K562 (cell line): ENCODE measurements at regions not wholly inside any gene's neighbourhood (a gene's known extent, or its start where the extent isn't known, plus 50 kb on each side); places are given as distances from the start of the nearest gene placed in this dataset.

Experiments
- ATAC-seq: fragments of 200-7000 bp; cut with Tn5 transposase; 3 replicates; pipeline ENCODE4 v1.9.1; 2020; ENCODE audit warnings: moderate library complexity
- BruUV-seq: library from RNA; stranded (reverse); fragments of 400-500 nt; replicated peaks from 2 replicates; lab custom pipeline; 2021; lab: Mats Ljungman, UMichigan
- CTCF ChIA-PET: fragments of 300-600 bp; formaldehyde crosslinking; extraction: SDS; loops from one replicate; lab custom pipeline; 2021; ENCODE audit warnings: low intra/inter-chr PET ratio; lab: Yijun Ruan, JAX
- POLR2A ChIA-PET: fragments of 300-600, 350-650 bp; sonication (Branson Sonifier 250); formaldehyde crosslinking; extraction: SDS; loops from one replicate; lab custom pipeline; 2021; ENCODE audit warnings: antibody characterized with exemption, inconsistent platforms; lab: Yijun Ruan, JAX
- DNase-seq, 4 experiments: peaks; one replicate each; pipeline versions ENCODE4 v3.0.0 to v3.0.0-alpha.2; 2011 to 2018; ENCODE audit warnings: low spot score in 3 of 4, mixed read lengths in 3 of 4; ENCODE audit errors: extremely low read depth in 1 of 4
- FAIRE-seq: peaks from 2 replicates; lab custom pipeline; 2011; peaks lifted over from hg19 to GRCh38; lab: Jason Lieb, UNC
- H2AFZ ChIP-seq: 2 replicates; pipeline ENCODE4 v1.6.0; 2011; ENCODE audit warnings: low read depth, low read length, control low read depth, inconsistent platforms
- H3K27ac ChIP-seq: fragments of 200-600 bp; 3 replicates; pipeline ENCODE4 v1.8.0; 2011; ENCODE audit warnings: low read depth, mild to moderate bottlenecking, control low read depth, inconsistent platforms, low read length, moderate library complexity, mixed read lengths; ENCODE audit errors: extremely low read depth
- H3K27me3 ChIP-seq, 2 experiments: fragments of 300-600 bp in 1 of 2; 2 replicates in 1 of 2; 3 replicates in 1 of 2; pipeline versions ENCODE4 v1.6.0 to v1.8.0; 2011; ENCODE audit warnings: inconsistent platforms in 2 of 2, low read length in 2 of 2, mild to moderate bottlenecking in 1 of 2, mixed read lengths in 1 of 2, moderate library complexity in 1 of 2; ENCODE audit not compliant: control insufficient read depth in 2 of 2, insufficient read depth in 2 of 2
- H3K36me3 ChIP-seq: fragments of 300-600 bp; 3 replicates; pipeline ENCODE4 v1.8.0; 2011; ENCODE audit warnings: mild to moderate bottlenecking, low read length, inconsistent platforms; ENCODE audit not compliant: control insufficient read depth, insufficient read depth
- H3K4me1 ChIP-seq, 2 experiments: fragments of 200-600 bp in 1 of 2; replicated peaks in 1 of 2; 2 replicates in 1 of 2; 3 replicates in 1 of 2; pipeline versions ENCODE4 v1.5.1 to v1.8.0; 2011; ENCODE audit warnings: inconsistent platforms in 2 of 2, low read length in 2 of 2, mild to moderate bottlenecking in 1 of 2, mixed read lengths in 1 of 2, moderate library complexity in 1 of 2; ENCODE audit not compliant: control insufficient read depth in 2 of 2, insufficient read depth in 2 of 2
- H3K4me2 ChIP-seq: 2 replicates; pipeline ENCODE4 v1.6.1; 2011; ENCODE audit warnings: low read length, control low read depth, inconsistent platforms, mixed read lengths; ENCODE audit not compliant: insufficient read depth
- H3K4me3 ChIP-seq: fragments of 200-600 bp; sonication (generic), shearing (Covaris generic); 2 replicates; pipeline ENCODE4 v1.5.1; 2016; ENCODE audit warnings: control low read depth, inconsistent platforms
- H3K79me2 ChIP-seq: fragments of 200-600 bp; 3 replicates; pipeline ENCODE4 v1.8.0; 2011; ENCODE audit warnings: low read length, inconsistent platforms; ENCODE audit not compliant: control insufficient read depth, insufficient read depth
- H3K9ac ChIP-seq, 2 experiments: 2 replicates each; pipeline versions ENCODE4 v1.6.0 to v1.6.1; 2011; ENCODE audit warnings: low read depth in 2 of 2, low read length in 2 of 2, control low read depth in 1 of 2, inconsistent platforms in 1 of 2, mild to moderate bottlenecking in 1 of 2, mixed read lengths in 1 of 2; ENCODE audit not compliant: insufficient read depth in 1 of 2
- H3K9me1 ChIP-seq: one replicate; pipeline ENCODE4 v1.6.0; 2011; ENCODE audit warnings: inconsistent platforms, mild to moderate bottlenecking, low read length, moderate library complexity; ENCODE audit not compliant: control insufficient read depth, insufficient read depth
- H3K9me3 ChIP-seq: replicated peaks from 2 replicates; pipeline ENCODE4 v1.5.1; 2011; ENCODE audit warnings: low read depth, low read length, inconsistent platforms; ENCODE audit not compliant: control insufficient read depth, insufficient read depth
- H4K20me1 ChIP-seq: replicated peaks from 2 replicates; pipeline ENCODE4 v1.6.1; 2011; ENCODE audit warnings: low read length, inconsistent platforms, mixed read lengths; ENCODE audit not compliant: control insufficient read depth, insufficient read depth
- BRF1 ChIP-seq: IDR thresholded peaks from 3 replicates; pipeline ENCODE4 v1.6.1; 2011; ENCODE audit warnings: borderline replicate concordance, mild to moderate bottlenecking; ENCODE audit not compliant: insufficient read length; ENCODE audit errors: extremely low read depth
- DEAF1 ChIP-seq: fragments of 450-650 bp; formaldehyde crosslinking; IDR thresholded peaks from 2 replicates; pipeline ENCODE4 v1.4.0; 2020; ENCODE audit warnings: mild to moderate bottlenecking, moderate library complexity
- FOSL1 ChIP-seq: fragments of 200-800 bp; sonication (Bioruptor generic); conservative IDR thresholded peaks from 2 replicates; pipeline ENCODE4 v1.6.1; 2016; ENCODE audit warnings: missing genetic modification characterization, missing compliant biosample characterization
- HDAC1 ChIP-seq, 2 experiments: fragments of 450-650 bp; IDR thresholded peaks; 2 replicates each; pipeline ENCODE4 v1.6.1; 2016 to 2017; ENCODE audit warnings: inconsistent platforms in 1 of 2, mild to moderate bottlenecking in 1 of 2, moderate library complexity in 1 of 2
- MTA1 ChIP-seq: fragments of 450-650 bp; IDR thresholded peaks from 2 replicates; pipeline ENCODE4 v1.6.1; 2017; ENCODE audit warnings: borderline replicate concordance
- MTA3 ChIP-seq: fragments of 450-650 bp; formaldehyde crosslinking; IDR thresholded peaks from 2 replicates; pipeline ENCODE4 v1.6.1; 2017; ENCODE audit warnings: mild to moderate bottlenecking, borderline replicate concordance
- NFXL1 ChIP-seq: fragments of 450-650 bp; formaldehyde crosslinking; IDR thresholded peaks from 2 replicates; pipeline ENCODE4 v1.4.0; 2021; ENCODE audit warnings: mild to moderate bottlenecking
- POLR2A ChIP-seq: fragments of 450-650 bp; conservative IDR thresholded peaks from 2 replicates; pipeline ENCODE4 v1.6.1; 2016
- RREB1 ChIP-seq: fragments of 250-450 bp; sonication (Bioruptor Pico); IDR thresholded peaks from 2 replicates; pipeline ENCODE4 v1.4.0; 2020
- STAT6 ChIP-seq: sonication (generic); formaldehyde crosslinking; IDR thresholded peaks from 2 replicates; pipeline ENCODE4 v1.8.1; 2023; ENCODE audit warnings: mild to moderate bottlenecking, missing genetic modification reagents
- ZNF239 ChIP-seq: fragments of 250-450 bp; sonication (Bioruptor Pico); IDR thresholded peaks from 2 replicates; pipeline ENCODE4 v1.4.0; 2020; ENCODE audit warnings: mild to moderate bottlenecking
- WGBS: fragments of 100-300 bp; shearing (Covaris generic); methylation state at CpG from one replicate; pipeline ENCODE4 v1.1.6; 2016; ENCODE audit warnings: low coverage, mixed read lengths; ENCODE audit not compliant: insufficient coverage; ENCODE audit errors: missing lambda C conversion rate; 5-methylcytosine and 5-hydroxymethylcytosine counted together
- in situ Hi-C: fragments of 300-500 bp; cut with MboI; formaldehyde crosslinking; loops from 4 replicates; pipeline ENCODE4 v1.15.0; 2018; ENCODE audit warnings: inconsistent platforms, mixed read lengths
- intact Hi-C: fragments of 100-400 bp; cut with micrococcal nuclease; formaldehyde crosslinking; loops from 2 replicates; pipeline ENCODE4 v1.14.2; 2022

- Histone ChIP-seq H3K9ac (no peak overlapping the region), H2AFZ (no peak overlapping the region), H3K27me3 (no peaks in the 10 kb centered on the region), H3K27ac (no peak overlapping the region), H3K36me3 (no peaks in the 10 kb centered on the region), H3K4me1 (no peaks in the 10 kb centered on the region), H3K9me1 (no peaks in the 10 kb centered on the region), H3K79me2 (no peaks in the 10 kb centered on the region), H3K4me2 (no peak overlapping the region), H3K9me3 (no peaks in the 10 kb centered on the region), H4K20me1 (no peaks in the 10 kb centered on the region), H3K4me3 (no peak overlapping the region)
- no TSS peak for BruUV-seq
- DNase-seq (no peak), FAIRE-seq (no peak), ATAC-seq (no peak)
- ChIA-PET POLR2A (no interaction called here), CTCF (no interaction called here)
- in situ Hi-C loops, result no loop called here
- WGBS, result 11% methylated on average over 1 of the region's 1 CpG
- intact Hi-C loops, result no loop called here
- no peak for TF ChIP-seq FOSL1 (tag)
- no peak for TF ChIP-seq RREB1 (CRISPR knock-in tag)
- TF ChIP-seq ZNF239 (CRISPR knock-in tag), result no peak
- no peak for TF ChIP-seq DEAF1
- no peak for TF ChIP-seq NFXL1 (CRISPR knock-in tag)
- TF ChIP-seq BRF1, result no peak
- no peak for TF ChIP-seq POLR2A
- TF ChIP-seq HDAC1 (IDR thresholded peaks at IDR 0.05), result no peak
- no peak for TF ChIP-seq MTA1
- TF ChIP-seq STAT6 (CRISPR knock-in tag), result no peak
- TF ChIP-seq MTA3, result no peak
Measured at GRCh38 chr18:29041976-29042375, 865.0 kb upstream of the CDH2 start.
